ENCODE measurements at regions not wholly inside any gene's neighbourhood (a gene's known extent, or its start where the extent isn't known, plus 50 kb on each side); places are given as distances from the start of the nearest gene placed in this dataset.

DNA sequence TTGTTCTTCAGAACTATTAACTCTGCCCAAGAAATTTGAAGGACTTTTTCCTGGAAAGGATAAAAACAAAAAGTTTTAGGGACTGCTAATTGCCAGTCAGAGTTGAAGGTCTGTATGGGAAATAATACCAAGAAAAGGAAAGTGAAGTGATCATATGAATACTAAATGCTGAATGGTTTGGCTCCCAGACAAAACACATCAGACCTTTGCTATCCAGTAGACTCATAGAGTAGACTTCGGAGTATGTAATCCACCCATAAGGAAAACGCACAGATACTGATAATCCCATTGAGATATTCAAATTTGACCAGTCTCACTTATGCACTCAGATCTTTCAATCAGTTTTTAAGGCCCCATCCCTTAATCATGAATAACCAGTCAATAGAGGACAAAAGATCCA, 319.0 kb upstream of the PTGER4 start:
- WGBS (ENCODE audit: insufficient coverage): 90% methylated on average over 2 of the region's 2 CpGs
- Histone ChIP-seq H3K36me3 (ENCODE audit: control insufficient read depth in 2 of 2, extremely low read depth in 1 of 2, insufficient read depth in 1 of 2, low read length in 1 of 2) (no peaks in the 10 kb centered on the region), H3K4me3 (ENCODE audit: control insufficient read depth in 1 of 2, extremely low read depth in 1 of 2, low read length in 1 of 2) (no peak overlapping the region), H3K27me3 (replicated peaks in 1 of 2; ENCODE audit: control insufficient read depth in 2 of 2, extremely low read depth in 1 of 2, insufficient read depth in 2 of 2, low read length in 1 of 2) (no peaks in the 10 kb centered on the region), H3K27ac (ENCODE audit: low read length) (peak overlapping the region; percentile 45), H3K9me3 (no peaks in the 10 kb centered on the region), H3K4me1 (ENCODE audit: control insufficient read depth in 1 of 2, extremely low read depth in 1 of 2, insufficient read depth in 2 of 2, low read length in 2 of 2) (peaks cover 0 to 7% of the 10 kb centered on the region in 2 experiments)
- H3K36me3 Mint-ChIP-seq: no peaks in the 10 kb centered on the region
- ChIA-PET CTCF (no interaction called here), POLR2A (interaction anchor here in 1 of 2 donors (0.6 kb wide), 1 partner anchor 438 kb away, joined by 4 read pairs; no protein-coding TSS in a partner anchor)
- DNase-seq: no peak
- no peak for ATAC-seq (replicated peaks in 1 of 4)
- H3K27me3 Mint-ChIP-seq: no peaks in the 10 kb centered on the region
- H3K9me3 Mint-ChIP-seq: peaks cover 3 to 15% (median 5%) of the 10 kb centered on the region in 3 donors
- peak overlapping the region; percentile 18 to 63 for H3K27ac Mint-ChIP-seq
- peak overlapping the region in 1 of 3 donors; percentile 7 for H3K4me3 Mint-ChIP-seq
- peaks cover 13 to 32% (median 15%) of the 10 kb centered on the region in 3 donors for H3K4me1 Mint-ChIP-seq

DNA sequence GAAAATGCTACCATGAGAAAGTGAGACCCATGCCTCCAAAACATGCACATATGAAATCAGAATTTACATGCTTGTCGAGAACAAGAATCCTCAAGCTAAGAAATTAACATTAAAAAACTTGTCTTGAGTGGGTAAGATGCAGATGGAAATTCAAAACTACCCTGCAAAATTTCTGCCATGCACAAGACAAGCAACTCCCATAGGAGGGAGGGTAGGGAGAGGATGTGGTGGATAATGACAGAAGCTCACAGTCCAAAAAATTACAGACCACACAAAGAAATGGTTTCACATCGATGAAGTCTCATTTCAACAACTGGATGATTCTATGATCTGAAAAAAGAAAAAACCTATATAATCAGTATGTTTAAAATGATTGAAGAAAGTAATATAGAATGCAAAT, 319.9 kb upstream of the PTGER4 start:
- POLR2A ChIA-PET: no interaction called here
- peaks cover 3 to 15% (median 5%) of the 10 kb centered on the region in 3 donors for H3K9me3 Mint-ChIP-seq
- DNase-seq (no peak), ATAC-seq (replicated peaks in 1 of 4) (no peak)
- Histone ChIP-seq H3K36me3 (ENCODE audit: control insufficient read depth in 2 of 2, extremely low read depth in 1 of 2, insufficient read depth in 1 of 2, low read length in 1 of 2) (no peaks in the 10 kb centered on the region), H3K9me3 (no peaks in the 10 kb centered on the region), H3K27me3 (replicated peaks in 1 of 2; ENCODE audit: control insufficient read depth in 2 of 2, extremely low read depth in 1 of 2, insufficient read depth in 2 of 2, low read length in 1 of 2) (no peaks in the 10 kb centered on the region), H3K4me3 (ENCODE audit: control insufficient read depth in 1 of 2, extremely low read depth in 1 of 2, low read length in 1 of 2) (no peak overlapping the region), H3K4me1 (ENCODE audit: control insufficient read depth in 1 of 2, extremely low read depth in 1 of 2, insufficient read depth in 2 of 2, low read length in 2 of 2) (peaks cover 0 to 7% of the 10 kb centered on the region in 2 experiments), H3K27ac (ENCODE audit: low read length) (no peak overlapping the region)
- WGBS (ENCODE audit: insufficient coverage): no CpG with 5 or more reads among the region's 2 CpGs
- peak overlapping the region in 1 of 2 donors; percentile 63 for H3K27ac Mint-ChIP-seq
- no peaks in the 10 kb centered on the region for H3K36me3 Mint-ChIP-seq
- CTCF ChIA-PET: interaction anchor here in 1 of 2 donors (1.2 kb wide), 1 partner anchor 17 kb away, joined by 3 read pairs; no protein-coding TSS in a partner anchor
- H3K4me1 Mint-ChIP-seq: peaks cover 10 to 29% (median 15%) of the 10 kb centered on the region in 3 donors
- H3K4me3 Mint-ChIP-seq: peak overlapping the region in 1 of 3 donors; percentile 26
- no peaks in the 10 kb centered on the region for H3K27me3 Mint-ChIP-seq

DNA sequence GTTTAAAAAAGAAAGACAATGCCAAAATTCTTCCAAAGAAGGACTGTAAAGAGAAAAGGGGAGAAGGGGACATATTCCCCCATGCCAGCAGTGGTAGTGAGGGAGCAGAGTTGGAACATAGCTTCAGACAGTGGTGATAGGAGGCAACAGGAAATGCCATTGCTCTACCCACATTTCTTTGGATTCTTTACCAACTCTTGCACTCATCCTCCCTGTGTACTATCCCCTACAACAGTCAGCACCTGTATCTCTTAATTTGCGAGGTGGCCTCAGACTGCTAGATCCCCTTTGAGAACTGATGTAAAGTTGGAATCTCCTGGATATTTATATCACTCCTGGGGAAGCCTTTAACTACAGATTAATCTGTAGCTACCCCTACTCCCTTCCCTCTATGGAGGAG, 320.6 kb upstream of the PTGER4 start:
- Mint-ChIP-seq H3K9me3 (peaks cover 3 to 14% (median 4%) of the 10 kb centered on the region in 3 donors), H3K36me3 (no peaks in the 10 kb centered on the region), H3K27me3 (no peaks in the 10 kb centered on the region), H3K4me3 (no peak overlapping the region), H3K4me1 (peaks cover 10 to 29% (median 15%) of the 10 kb centered on the region in 3 donors), H3K27ac (peak overlapping the region in 1 of 2 donors; percentile 19)
- Histone ChIP-seq H3K4me1 (ENCODE audit: control insufficient read depth in 1 of 2, extremely low read depth in 1 of 2, insufficient read depth in 2 of 2, low read length in 2 of 2) (peaks cover 0 to 7% of the 10 kb centered on the region in 2 experiments), H3K27me3 (replicated peaks in 1 of 2; ENCODE audit: control insufficient read depth in 2 of 2, extremely low read depth in 1 of 2, insufficient read depth in 2 of 2, low read length in 1 of 2) (no peaks in the 10 kb centered on the region), H3K27ac (ENCODE audit: low read length) (no peak overlapping the region), H3K4me3 (ENCODE audit: control insufficient read depth in 1 of 2, extremely low read depth in 1 of 2, low read length in 1 of 2) (no peak overlapping the region), H3K36me3 (ENCODE audit: control insufficient read depth in 2 of 2, extremely low read depth in 1 of 2, insufficient read depth in 1 of 2, low read length in 1 of 2) (no peaks in the 10 kb centered on the region), H3K9me3 (no peaks in the 10 kb centered on the region)
- ChIA-PET POLR2A (interaction anchor here in 1 of 2 donors (0.6 kb wide), 1 partner anchor 271 kb away, joined by 3 read pairs; no protein-coding TSS in a partner anchor), CTCF (interaction anchor here in 1 of 2 donors (0.6 to 1.2 kb wide), 2 partner anchors 17 to 393 kb away, joined by 3 to 5 read pairs; no protein-coding TSS in a partner anchor)
- no CpG with 5 or more reads among the region's 1 CpG for WGBS (ENCODE audit: insufficient coverage)
- no peak for ATAC-seq (replicated peaks in 1 of 4)
- DNase-seq: no peak

DNA sequence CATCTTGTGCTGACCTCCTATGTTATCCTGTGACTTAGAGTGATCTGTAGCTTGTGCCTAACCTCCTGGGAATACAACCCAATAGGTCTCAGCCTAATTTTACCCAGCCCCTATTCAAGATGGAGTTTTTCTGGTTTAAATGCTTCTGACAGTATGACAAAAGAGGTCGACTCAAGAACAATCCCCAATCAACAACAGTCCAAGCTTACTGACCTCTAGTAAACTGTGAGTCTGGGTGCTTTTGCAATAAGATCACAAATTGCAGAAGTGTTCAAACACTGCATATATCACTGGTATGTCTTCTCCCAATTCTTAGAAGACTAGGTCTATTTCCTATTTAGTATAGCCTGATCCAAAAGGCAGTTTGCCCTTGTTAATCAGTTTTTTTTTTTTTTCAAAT, 323.5 kb upstream of the PTGER4 start:
- POLR2A ChIA-PET: no interaction called here
- WGBS (ENCODE audit: insufficient coverage): no CpG with 5 or more reads among the region's 1 CpG
- Histone ChIP-seq H3K4me1 (ENCODE audit: control insufficient read depth in 1 of 2, extremely low read depth in 1 of 2, insufficient read depth in 2 of 2, low read length in 2 of 2) (peaks cover 0 to 7% of the 10 kb centered on the region in 2 experiments), H3K27ac (ENCODE audit: low read length) (no peak overlapping the region), H3K27me3 (replicated peaks in 1 of 2; ENCODE audit: control insufficient read depth in 2 of 2, extremely low read depth in 1 of 2, insufficient read depth in 2 of 2, low read length in 1 of 2) (no peaks in the 10 kb centered on the region), H3K36me3 (ENCODE audit: control insufficient read depth in 2 of 2, extremely low read depth in 1 of 2, insufficient read depth in 1 of 2, low read length in 1 of 2) (no peaks in the 10 kb centered on the region), H3K9me3 (no peaks in the 10 kb centered on the region), H3K4me3 (ENCODE audit: control insufficient read depth in 1 of 2, extremely low read depth in 1 of 2, low read length in 1 of 2) (no peak overlapping the region)
- ATAC-seq (replicated peaks in 1 of 4) (no peak), DNase-seq (no peak)
- H3K4me1 Mint-ChIP-seq: peaks cover 7 to 24% (median 12%) of the 10 kb centered on the region in 3 donors
- H3K27ac Mint-ChIP-seq: no peak overlapping the region
- peaks cover 0 to under 1% (median under 1%) of the 10 kb centered on the region in 3 donors for H3K9me3 Mint-ChIP-seq
- H3K36me3 Mint-ChIP-seq: no peaks in the 10 kb centered on the region
- CTCF ChIA-PET: no interaction called here
- no peak overlapping the region for H3K4me3 Mint-ChIP-seq
- no peaks in the 10 kb centered on the region for H3K27me3 Mint-ChIP-seq

DNA sequence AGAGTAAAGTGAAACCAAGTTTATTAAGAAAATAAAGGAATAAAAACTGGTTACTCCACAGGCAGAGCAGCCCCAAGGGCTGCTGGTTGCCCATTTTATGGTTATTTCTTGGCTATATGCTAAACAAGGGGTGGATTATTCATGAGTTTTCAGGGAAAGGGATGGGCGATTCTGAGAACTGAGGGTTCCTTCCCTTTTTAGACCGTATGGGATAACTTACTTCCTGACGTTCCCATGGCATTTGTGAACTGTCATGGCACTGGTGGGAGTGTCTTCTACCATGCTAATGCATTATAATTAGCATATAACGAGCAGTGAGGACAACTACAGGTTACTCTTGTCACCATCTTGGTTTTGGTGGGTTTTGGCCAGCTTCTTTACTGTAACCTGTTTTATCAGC, 323.9 kb upstream of the PTGER4 start:
- H3K27ac ChIP-seq (ENCODE audit: low read length): no peak overlapping the region
- DNase-seq: no peak
- ATAC-seq (replicated peaks in 1 of 4): no peak
- H3K4me3 Mint-ChIP-seq: no peak overlapping the region
- H3K4me1 ChIP-seq (ENCODE audit: control insufficient read depth in 1 of 2, extremely low read depth in 1 of 2, insufficient read depth in 2 of 2, low read length in 2 of 2): peaks cover 0 to 7% of the 10 kb centered on the region in 2 experiments
- no peaks in the 10 kb centered on the region for H3K9me3 ChIP-seq
- POLR2A ChIA-PET: no interaction called here
- no peaks in the 10 kb centered on the region for H3K27me3 ChIP-seq (replicated peaks in 1 of 2; ENCODE audit: control insufficient read depth in 2 of 2, extremely low read depth in 1 of 2, insufficient read depth in 2 of 2, low read length in 1 of 2)
- no peak overlapping the region for H3K4me3 ChIP-seq (ENCODE audit: control insufficient read depth in 1 of 2, extremely low read depth in 1 of 2, low read length in 1 of 2)
- H3K27ac Mint-ChIP-seq: no peak overlapping the region
- WGBS (ENCODE audit: insufficient coverage): 71% methylated on average over 1 of the region's 4 CpGs
- peaks cover 0 to 5% (median 4%) of the 10 kb centered on the region in 3 donors for H3K9me3 Mint-ChIP-seq
- no peaks in the 10 kb centered on the region for H3K27me3 Mint-ChIP-seq
- no peaks in the 10 kb centered on the region for H3K36me3 Mint-ChIP-seq
- peaks cover 5 to 22% (median 8%) of the 10 kb centered on the region in 3 donors for H3K4me1 Mint-ChIP-seq
- H3K36me3 ChIP-seq (ENCODE audit: control insufficient read depth in 2 of 2, extremely low read depth in 1 of 2, insufficient read depth in 1 of 2, low read length in 1 of 2): no peaks in the 10 kb centered on the region
- CTCF ChIA-PET: no interaction called here

DNA sequence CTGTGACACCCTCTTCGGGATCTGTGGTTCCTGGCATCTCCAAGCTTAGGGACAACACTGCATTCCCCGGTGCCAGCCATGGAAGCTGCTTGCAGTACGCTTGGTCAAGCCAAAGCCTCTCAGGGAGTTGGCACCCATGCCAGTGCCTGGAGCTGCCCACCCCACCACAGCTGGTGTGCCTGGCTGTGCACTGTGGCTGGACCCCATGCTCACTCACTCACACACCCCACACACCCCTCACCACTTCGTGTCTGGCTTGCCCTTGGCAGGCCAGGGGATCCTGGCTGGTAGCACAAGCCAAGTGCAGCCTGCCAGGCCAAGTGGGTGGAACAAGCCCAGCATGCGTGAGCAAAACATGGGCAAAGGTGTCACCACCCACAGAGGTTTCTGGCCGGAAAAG, 324.5 kb upstream of the PTGER4 start:
- H3K36me3 Mint-ChIP-seq: peaks cover 4% of the 10 kb centered on the region
- H3K27me3 Mint-ChIP-seq: no peaks in the 10 kb centered on the region
- no peaks in the 10 kb centered on the region for H3K36me3 ChIP-seq (ENCODE audit: control insufficient read depth in 2 of 2, extremely low read depth in 1 of 2, insufficient read depth in 1 of 2, low read length in 1 of 2)
- H3K4me1 ChIP-seq (ENCODE audit: control insufficient read depth in 1 of 2, extremely low read depth in 1 of 2, insufficient read depth in 2 of 2, low read length in 2 of 2): peaks cover 0 to 7% of the 10 kb centered on the region in 2 experiments
- DNase-seq: no peak
- 67% methylated on average over 4 of the region's 6 CpGs for WGBS (ENCODE audit: insufficient coverage)
- H3K4me3 Mint-ChIP-seq: no peak overlapping the region
- ChIA-PET POLR2A (interaction anchor here in 1 of 2 donors (0.6 kb wide), 1 partner anchor 331 kb away, joined by 3 read pairs; no protein-coding TSS in a partner anchor), CTCF (no interaction called here)
- no peak overlapping the region for H3K4me3 ChIP-seq (ENCODE audit: control insufficient read depth in 1 of 2, extremely low read depth in 1 of 2, low read length in 1 of 2)
- peaks cover 5 to 12% (median 5%) of the 10 kb centered on the region in 3 donors for H3K9me3 Mint-ChIP-seq
- no peak overlapping the region for H3K27ac Mint-ChIP-seq
- H3K27ac ChIP-seq (ENCODE audit: low read length): no peak overlapping the region
- H3K4me1 Mint-ChIP-seq: peaks cover under 1 to 15% (median 3%) of the 10 kb centered on the region in 3 donors
- no peaks in the 10 kb centered on the region for H3K27me3 ChIP-seq (replicated peaks in 1 of 2; ENCODE audit: control insufficient read depth in 2 of 2, extremely low read depth in 1 of 2, insufficient read depth in 2 of 2, low read length in 1 of 2)
- no peaks in the 10 kb centered on the region for H3K9me3 ChIP-seq
- no peak for ATAC-seq (replicated peaks in 1 of 4)

Data from T-cell (primary cell).